D721Med (cell line): ENCODE measurements at regions not wholly inside any gene's neighbourhood (a gene's known extent, or its start where the extent isn't known, plus 50 kb on each side); places are given as distances from the start of the nearest gene placed in this dataset.

Source experiments
- DNase-seq: peaks from one replicate; pipeline ENCODE4 v3.0.0; 2011; ENCODE audit warnings: low spot score; ENCODE audit not compliant: insufficient read length
- FAIRE-seq: peaks from 2 replicates; lab custom pipeline; 2011; peaks lifted over from hg19 to GRCh38; lab: Jason Lieb, UNC
- CTCF ChIP-seq: IDR thresholded peaks from 2 replicates; pipeline ENCODE4 v1.5.1; 2012; ENCODE audit warnings: mild to moderate bottlenecking, control low read depth; ENCODE audit not compliant: insufficient read depth; ENCODE audit errors: missing control alignments

- FAIRE-seq, result no peak
- no peak for TF ChIP-seq CTCF
- DNase-seq, result no peak
These were observed 486.0 kb upstream of the TBX3 start for GRCh38 chr12:115169981-115170380.

DNA sequence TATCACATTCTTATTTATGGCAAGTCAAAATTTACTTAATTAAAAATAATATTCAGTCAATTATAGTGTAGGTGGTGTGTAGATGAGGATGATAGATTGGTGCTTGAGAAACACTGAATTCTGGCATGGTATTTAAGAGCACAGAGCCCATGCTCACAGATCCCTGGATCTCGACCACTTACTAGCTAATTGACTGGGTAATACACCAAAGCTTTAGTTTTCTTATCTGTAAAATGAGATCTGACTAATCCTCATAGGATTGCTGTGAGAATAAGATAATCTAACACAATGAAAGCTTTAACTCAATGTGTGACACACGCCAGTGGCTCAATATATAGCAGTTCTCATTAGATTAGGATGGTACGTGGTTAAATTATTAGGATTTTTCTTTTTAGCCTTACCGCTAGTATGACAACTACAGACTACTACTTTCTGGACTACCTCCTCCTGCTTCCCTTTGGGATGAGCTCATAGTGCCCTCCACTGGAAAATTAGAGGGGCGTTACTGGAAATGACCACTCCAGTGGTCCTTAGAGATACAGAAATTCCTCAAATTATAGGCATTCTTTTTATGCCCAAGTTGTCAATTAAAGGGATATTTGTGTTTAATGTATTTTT lies 482.8 kb upstream of the TBX3 start:
- FAIRE-seq (no peak), DNase-seq (no peak)

DNA sequence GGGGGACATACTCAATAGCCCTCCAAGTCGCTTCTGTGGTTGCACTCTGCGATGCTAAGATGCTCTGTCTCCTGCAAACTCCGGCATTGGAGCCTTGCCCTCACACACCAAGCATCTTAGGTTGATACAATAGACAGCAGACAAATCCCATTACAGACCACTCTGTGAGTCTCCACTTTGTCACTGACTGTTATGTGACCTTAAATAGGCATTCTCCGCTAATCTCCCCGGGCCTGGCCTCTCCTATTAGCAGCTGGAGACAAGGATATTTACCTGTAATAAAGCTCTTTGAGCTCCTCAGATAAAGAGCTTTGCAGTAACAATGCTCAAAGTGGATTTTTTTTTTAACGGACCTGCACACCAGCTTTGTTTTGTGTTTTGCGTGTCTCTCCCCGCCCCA lies 479.7 kb upstream of the TBX3 start:
- TF ChIP-seq CTCF, result no peak
- no peak for FAIRE-seq

More for the DNA sequence above, 482.8 kb upstream of the TBX3 start:
- TF ChIP-seq CTCF, result peak; percentile 17

GRCh38 chr12:115160271-115161128 lies 476.5 kb upstream of the TBX3 start:
- no peak for TF ChIP-seq CTCF
- FAIRE-seq (no peak), DNase-seq (no peak)

More for the DNA sequence above, 479.7 kb upstream of the TBX3 start:
- DNase-seq, result no peak

- DNase-seq (no peak), FAIRE-seq (no peak)
- TF ChIP-seq CTCF, result no peak
These were observed 474.8 kb upstream of the TBX3 start for GRCh38 chr12:115158816-115159215.

GRCh38 chr12:115155665-115156645 lies 472.0 kb upstream of the TBX3 start:
- DNase-seq (no peak), FAIRE-seq (no peak)
- TF ChIP-seq CTCF, result no peak
